Left ventricle myocardium inferior (tissue), 1 donor: ENCODE measurements at regions not wholly inside any gene's neighbourhood (a gene's known extent, or its start where the extent isn't known, plus 50 kb on each side); places are given as distances from the start of the nearest gene placed in this dataset.

ENCODE experiments used
- DNase-seq: peaks from one replicate; pipeline ENCODE4 v3.0.0-alpha.2; 2020
- H3K27ac ChIP-seq: fragments of 200-600 bp; replicated peaks from 2 replicates; pipeline ENCODE4 v1.8.0; 2021
- H3K27me3 ChIP-seq: fragments of 200-600 bp; 2 replicates; pipeline ENCODE4 v1.8.0; 2021; ENCODE audit warnings: low read depth
- H3K36me3 ChIP-seq: fragments of 200-600 bp; 2 replicates; pipeline ENCODE4 v1.8.0; 2021
- H3K4me1 ChIP-seq: fragments of 200-600 bp; 2 replicates; pipeline ENCODE4 v1.8.0; 2021
- H3K4me3 ChIP-seq: fragments of 200-600 bp; 2 replicates; pipeline ENCODE4 v1.8.0; 2021; ENCODE audit warnings: mild to moderate bottlenecking, moderate library complexity
- H3K9me3 ChIP-seq: fragments of 200-600 bp; replicated peaks from 2 replicates; pipeline ENCODE4 v1.8.0; 2021
- CTCF ChIP-seq: fragments of 200-600 bp; IDR thresholded peaks from 2 replicates; pipeline ENCODE4 v1.8.0; 2021; ENCODE audit warnings: antibody characterized with exemption, mild to moderate bottlenecking, borderline replicate concordance
- intact Hi-C: fragments of 100-400 bp; cut with micrococcal nuclease; formaldehyde crosslinking; loops from one replicate; pipeline ENCODE4 v1.11.0; 2022
- donor health status: DM: no; HTN: yes; CAD: no; lungs with severe emphysema.

GRCh38 chr1:195511501-195511900 lies 1096.7 kb downstream of the KCNT2 start:
- TF ChIP-seq CTCF = no peak
- Histone ChIP-seq H3K9me3 (peaks cover 24% of the 10 kb centered on the region), H3K4me1 (no peaks in the 10 kb centered on the region), H3K27me3 (no peaks in the 10 kb centered on the region), H3K36me3 (no peaks in the 10 kb centered on the region), H3K4me3 (no peak overlapping the region), H3K27ac (no peak overlapping the region)
- DNase-seq = no peak
- intact Hi-C loops = no loop called here

GRCh38 chr1:195501118-195501517 lies 1107.1 kb downstream of the KCNT2 start:
- Histone ChIP-seq H3K36me3 (no peaks in the 10 kb centered on the region), H3K4me1 (no peaks in the 10 kb centered on the region), H3K9me3 (peaks cover 10% of the 10 kb centered on the region), H3K27me3 (no peaks in the 10 kb centered on the region), H3K27ac (no peak overlapping the region), H3K4me3 (no peak overlapping the region)
- no peak for TF ChIP-seq CTCF
- no peak for DNase-seq
- intact Hi-C loops = no loop called here

- Histone ChIP-seq H3K27me3 (no peaks in the 10 kb centered on the region), H3K27ac (no peak overlapping the region), H3K4me3 (no peak overlapping the region), H3K9me3 (peaks cover 22% of the 10 kb centered on the region), H3K36me3 (no peaks in the 10 kb centered on the region), H3K4me1 (no peaks in the 10 kb centered on the region)
- DNase-seq = no peak
- intact Hi-C loops = no loop called here
- TF ChIP-seq CTCF = no peak
Observed at GRCh38 chr1:195495720-195496635, 1112.3 kb downstream of the KCNT2 start.

GRCh38 chr1:195482137-195482536 lies 1126.1 kb downstream of the KCNT2 start:
- peaks cover 3% of the 10 kb centered on the region for H3K9me3 ChIP-seq
- no peak for DNase-seq
- intact Hi-C loops = no loop called here

GRCh38 chr1:195481293-195481692 lies 1126.9 kb downstream of the KCNT2 start:
- Histone ChIP-seq H3K4me1 (no peaks in the 10 kb centered on the region), H3K27ac (no peak overlapping the region), H3K36me3 (no peaks in the 10 kb centered on the region), H3K4me3 (no peak overlapping the region), H3K27me3 (no peaks in the 10 kb centered on the region), H3K9me3 (peaks cover 10% of the 10 kb centered on the region)
- intact Hi-C loops = no loop called here
- TF ChIP-seq CTCF = no peak
- no peak for DNase-seq

More at GRCh38 chr1:195482137-195482536, 1126.1 kb downstream of the KCNT2 start:
- no peak overlapping the region for H3K27ac ChIP-seq
- no peak overlapping the region for H3K4me3 ChIP-seq
- H3K27me3 ChIP-seq = no peaks in the 10 kb centered on the region
- no peaks in the 10 kb centered on the region for H3K36me3 ChIP-seq
- no peaks in the 10 kb centered on the region for H3K4me1 ChIP-seq
- no peak for TF ChIP-seq CTCF
